ENCODE measurements at regions not wholly inside any gene's neighbourhood (a gene's known extent, or its start where the extent isn't known, plus 50 kb on each side); places are given as distances from the start of the nearest gene placed in this dataset.
"Not testable (repeated sequence)": the region's sequence is repeated elsewhere in the genome, so short reads cannot be mapped to it uniquely, and the experiment has no call there.

DNA sequence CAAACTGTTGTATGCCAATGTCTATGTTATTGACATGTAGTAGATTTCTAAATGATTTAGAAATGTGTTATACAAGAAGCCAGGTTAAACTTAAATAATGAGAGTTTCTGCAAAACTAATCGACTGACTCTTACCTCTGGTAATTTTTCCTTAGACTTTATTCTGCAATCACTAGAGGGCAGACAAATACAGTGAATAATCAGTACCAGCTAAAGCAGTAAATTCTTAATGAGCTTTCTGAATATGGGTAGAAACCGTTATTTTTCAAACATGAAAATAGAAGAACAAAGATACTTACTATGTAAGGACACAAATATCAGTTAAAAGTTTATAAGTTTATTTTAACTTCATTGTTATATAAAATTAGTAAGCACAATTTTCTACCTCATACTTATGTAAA lies 97.9 kb upstream of the RGS1 start:
- peak in 1 of 5 donors; percentile 54 for DNase-seq

DNA sequence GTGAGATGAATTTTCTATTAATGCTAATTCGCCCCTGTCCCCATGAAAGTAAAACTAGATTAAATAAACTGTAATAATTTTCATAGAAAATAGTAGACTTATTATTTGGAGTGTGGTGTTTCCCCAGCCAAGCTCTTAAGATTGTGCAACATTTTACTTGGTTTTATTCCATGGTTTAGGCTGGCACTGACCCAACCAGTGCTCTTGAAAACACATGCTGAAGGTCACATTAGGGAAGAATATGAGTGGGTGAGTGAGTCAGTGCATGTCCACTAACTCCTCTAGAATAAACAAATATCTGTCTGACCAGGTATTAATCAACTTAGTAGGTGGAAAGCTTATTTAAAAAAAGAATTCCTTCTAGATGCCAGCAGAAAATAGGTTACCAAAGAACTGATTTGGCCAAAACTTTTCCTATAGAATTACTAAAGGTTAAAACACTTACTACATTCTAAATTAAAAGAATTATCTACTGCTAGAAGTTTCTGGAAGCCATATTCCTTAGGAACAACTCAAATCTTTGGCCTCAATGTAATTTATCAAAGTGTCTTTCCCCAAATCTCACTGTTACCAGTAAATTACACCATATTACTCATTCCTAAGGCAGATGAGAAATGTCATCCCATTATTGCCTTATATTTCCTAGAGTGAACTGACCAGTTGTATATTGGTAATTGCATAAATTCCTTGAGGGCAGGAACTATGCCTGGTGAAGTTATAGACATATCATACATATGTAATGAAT lies 89.7 kb upstream of the RGS1 start:
- DNase-seq = no peak

DNA sequence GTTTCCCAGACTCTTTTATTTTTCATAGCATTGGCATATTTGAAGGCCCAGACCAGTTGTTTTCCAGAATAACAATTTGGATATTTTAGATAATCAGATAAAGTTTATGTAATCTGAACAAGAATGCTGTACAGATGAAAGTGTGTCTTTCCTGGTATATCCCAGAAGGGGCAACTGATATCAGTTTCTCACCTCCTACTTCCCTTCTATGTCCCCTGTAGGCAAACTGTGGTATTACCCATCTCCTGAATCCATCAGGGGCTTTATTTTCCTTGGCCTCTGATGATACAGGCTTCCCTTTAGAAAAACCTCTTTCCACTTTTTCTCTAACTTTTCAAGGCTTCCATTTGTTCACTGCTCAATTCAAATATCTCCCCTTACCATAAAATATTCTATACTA lies 87.5 kb upstream of the RGS1 start:
- no peak for DNase-seq

DNA sequence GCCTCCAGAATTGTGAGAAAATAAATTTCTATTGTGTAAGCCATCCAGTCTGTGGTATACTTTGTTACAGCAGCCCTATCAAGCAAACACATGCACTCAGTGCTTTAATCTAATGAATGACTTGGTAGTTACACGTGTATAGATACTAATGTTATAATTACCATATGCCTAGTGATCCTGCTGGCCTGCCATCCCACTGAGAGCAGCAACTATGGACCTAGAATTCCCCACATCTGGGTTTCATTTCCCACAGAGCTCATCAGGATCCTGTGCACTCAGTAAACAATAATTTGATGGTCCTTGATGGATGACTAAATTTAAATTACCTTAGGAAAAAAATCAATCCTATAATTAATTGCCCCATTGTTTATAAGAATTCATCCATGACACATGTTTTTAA lies 86.5 kb upstream of the RGS1 start:
- DNase-seq = no peak

DNA sequence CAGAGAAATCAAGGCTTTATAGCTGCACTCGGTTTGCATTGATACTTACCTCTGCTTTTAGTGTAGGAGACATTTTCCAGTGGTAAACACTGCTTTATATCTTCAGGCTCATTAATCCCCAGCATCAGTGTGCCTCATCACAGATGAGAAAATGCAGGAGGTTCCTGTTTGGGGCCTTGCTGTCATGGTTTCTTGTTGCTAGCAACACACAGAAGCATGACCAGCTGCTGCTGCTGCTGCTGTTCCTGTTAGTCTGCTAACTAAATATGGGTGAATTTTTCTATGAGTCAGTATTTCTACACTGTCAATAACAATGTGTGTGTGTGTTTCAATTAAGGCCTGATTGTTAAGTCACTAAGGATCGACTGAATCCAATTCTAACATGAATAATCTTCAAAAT lies 85.8 kb upstream of the RGS1 start:
- peak in 1 of 5 donors; percentile 32 for DNase-seq

DNA sequence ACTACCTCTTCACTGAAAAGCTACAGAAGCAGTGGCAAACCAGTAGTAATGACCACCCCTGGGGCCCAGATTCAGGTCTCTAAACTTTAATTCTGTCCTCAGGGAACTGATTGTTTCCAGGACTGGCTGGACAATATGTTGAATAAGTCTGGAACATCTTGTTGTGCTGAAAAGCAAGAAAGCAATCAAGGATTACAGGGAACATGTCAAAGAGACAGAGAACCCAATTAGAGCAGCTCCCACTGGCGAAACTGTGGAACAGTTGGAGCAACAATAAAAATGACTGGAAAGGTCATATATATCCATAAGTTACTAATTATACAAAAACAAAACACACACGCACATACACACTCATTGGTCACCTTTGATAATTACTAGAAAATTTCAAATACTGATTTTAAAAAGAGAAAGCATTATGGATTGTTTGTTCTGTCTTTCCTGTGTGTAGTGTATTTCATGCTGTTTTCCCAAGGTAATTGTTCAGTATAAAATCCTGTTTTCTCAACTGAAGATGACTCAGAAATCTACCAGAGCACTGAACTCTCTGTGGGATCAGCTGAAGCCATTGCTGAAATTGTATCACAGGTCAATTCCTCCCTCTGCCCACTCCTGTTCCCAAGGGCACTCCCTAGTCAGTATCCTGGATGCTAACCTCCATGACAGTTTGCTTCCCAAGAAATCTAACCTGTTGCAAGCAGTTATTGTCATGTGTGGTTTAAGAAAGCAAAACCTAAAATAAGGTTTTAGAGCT lies 83.6 kb upstream of the RGS1 start:
- DNase-seq = no peak

DNA sequence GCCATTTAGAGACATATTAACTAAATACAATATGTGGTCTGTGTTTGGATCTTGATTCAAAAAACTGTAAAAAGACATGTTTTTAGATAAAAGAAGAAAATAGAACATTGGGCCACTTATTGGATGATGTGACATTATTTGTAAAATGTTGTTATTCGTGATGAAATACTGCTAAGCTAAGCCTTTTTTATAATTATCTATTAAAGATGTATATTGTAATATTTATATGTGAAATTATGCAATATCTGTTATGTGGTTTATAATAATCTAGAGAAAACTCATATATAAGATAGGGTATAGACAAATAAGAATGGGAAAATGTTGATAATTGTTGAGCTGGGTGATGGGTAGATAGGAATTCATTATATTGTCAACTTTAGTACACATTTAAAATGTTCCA lies 82.0 kb upstream of the RGS1 start:
- no peak for DNase-seq

DNA sequence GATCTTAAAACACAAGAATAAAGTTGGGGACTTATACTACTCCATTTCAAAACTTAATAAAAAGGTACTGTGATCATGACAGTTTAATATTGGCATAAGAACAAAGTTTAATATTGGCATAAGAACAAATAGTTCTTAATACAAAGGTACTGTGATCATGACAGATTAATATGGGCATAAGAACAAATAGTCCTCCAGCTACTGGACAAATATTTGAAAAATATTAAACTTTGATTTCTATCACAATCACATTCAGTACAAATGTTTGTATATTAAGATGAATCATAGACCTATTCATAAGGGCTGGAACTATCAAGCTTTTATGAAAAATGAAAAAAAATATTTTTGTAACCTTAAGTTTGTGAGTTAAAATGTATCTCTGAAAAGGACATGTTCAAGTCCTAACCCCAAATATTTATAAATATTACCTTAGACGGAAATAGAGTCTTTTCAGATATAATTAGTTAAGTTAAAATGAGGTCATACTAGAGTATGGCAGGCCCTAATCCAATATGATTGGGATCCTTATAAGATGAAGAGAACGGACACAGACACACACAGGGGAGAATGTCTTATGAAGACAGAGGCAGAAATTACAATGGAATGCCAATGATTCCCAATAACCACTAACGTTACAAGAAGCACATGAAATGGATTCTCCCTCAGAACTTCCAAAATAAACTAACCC lies 79.1 kb upstream of the RGS1 start:
- DNase-seq = no peak

DNA sequence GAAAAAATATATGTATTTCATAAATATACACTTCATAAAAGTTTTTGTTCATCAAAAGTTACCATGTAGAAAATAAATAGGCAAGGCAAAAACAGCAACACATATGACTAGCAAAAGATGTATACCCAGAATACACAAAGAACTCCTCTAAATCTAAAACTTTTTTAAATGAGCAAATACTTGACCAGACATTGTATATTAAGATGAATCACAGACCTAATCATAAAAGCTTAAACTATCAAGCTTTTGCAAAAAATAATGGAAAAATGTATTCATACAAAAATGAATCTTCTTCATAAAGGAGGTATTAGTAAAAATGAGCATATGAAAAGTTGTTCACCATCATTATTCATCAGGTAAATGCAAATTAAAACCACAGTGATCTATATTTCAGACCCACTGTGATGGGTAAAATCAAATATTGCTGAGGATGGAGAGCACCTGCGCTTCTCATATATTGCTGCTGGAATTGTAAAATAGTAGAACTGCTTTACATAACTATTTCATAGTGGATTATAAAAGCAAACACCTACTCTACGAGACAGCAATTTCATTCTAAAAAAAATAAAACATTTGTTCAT lies 78.3 kb upstream of the RGS1 start:
- DNase-seq = no peak

DNA sequence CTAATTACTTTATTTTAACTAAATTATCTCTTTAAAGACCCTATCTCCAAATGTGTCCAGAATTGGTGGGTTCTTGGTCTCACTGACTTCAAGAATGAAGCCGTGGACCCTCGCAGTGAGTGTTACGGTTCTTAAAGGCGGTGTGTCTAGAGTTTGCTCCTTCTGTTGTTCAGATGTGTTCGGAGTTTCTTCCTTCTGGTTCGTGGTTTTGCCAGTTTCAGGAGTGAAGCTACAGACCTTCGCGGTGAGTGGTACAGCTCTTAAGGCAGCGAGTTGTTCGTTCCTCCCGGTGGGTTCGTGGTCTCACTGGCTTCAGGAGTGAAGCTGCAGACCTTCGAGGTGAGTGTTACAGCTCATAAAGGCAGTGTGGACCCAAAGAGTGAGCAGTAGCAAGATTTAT lies 77.5 kb upstream of the RGS1 start:
- DNase-seq = not testable (repeated sequence)

DNA sequence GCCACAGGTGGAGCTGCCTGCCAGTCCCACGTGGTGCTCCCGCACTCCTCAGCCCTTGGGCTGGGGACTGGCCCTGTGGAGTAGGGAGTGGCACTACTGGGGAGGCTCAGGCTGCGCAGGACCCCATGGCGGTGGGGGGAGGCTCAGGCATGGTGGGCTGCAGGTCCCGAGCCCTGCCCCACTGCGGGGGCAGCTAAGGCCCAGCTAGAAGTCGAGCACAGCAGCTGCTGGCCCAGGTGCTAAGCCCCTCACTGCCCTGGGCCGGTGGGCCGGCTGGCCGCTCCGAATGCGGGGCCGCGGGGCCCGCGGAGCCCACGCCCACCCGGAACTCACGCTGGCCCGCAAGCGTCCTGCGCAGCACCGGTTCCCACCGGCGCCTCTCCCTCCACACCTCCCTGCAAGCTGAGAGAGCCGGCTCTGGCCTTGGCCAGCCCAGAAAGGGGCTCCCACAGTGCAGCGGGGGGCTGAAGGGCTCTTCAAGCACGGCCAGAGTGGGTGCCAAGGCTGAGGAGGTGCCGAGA lies 76.5 kb upstream of the RGS1 start:
- DNase-seq = not testable (repeated sequence)

DNA sequence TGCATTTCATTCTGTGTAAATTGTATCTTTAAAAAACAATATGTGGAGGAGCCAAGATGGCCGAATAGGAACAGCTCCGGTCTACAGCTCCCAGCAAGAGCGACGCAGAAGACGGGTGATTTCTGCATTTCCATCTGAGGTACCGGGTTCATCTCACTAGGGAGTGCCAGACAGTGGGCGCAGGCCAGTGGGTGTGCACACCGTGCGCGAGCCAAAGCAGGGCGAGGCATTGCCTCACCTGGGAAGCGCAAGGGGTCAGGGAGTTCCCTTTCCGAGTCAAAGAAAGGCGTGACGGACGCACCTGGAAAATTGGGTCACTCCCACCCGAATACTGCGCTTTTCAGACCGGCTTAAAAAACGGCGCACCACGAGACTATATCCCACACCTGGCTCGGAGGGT lies 75.0 kb upstream of the RGS1 start:
- not testable (repeated sequence) for DNase-seq

DNA sequence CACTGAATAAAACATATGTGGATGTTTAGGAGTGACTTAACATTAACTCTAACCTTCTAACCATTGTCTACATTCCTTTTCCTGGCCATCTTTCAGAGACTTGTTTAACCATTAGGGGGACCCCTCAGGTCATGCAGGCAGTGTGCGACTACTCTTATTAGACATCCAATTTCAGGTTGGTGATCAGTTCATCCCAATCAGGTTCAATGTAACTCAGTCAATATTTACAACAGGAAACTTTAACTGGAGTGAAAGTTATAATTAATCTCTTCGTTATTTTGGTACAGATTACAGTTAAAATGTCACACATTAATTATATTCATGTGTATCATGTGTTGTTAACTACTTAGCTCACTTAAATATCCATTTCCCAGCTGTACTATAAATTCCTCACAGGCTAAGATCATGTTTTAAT lies 68.8 kb upstream of the RGS1 start:
- peak in 1 of 5 donors; percentile 63 for DNase-seq

DNA sequence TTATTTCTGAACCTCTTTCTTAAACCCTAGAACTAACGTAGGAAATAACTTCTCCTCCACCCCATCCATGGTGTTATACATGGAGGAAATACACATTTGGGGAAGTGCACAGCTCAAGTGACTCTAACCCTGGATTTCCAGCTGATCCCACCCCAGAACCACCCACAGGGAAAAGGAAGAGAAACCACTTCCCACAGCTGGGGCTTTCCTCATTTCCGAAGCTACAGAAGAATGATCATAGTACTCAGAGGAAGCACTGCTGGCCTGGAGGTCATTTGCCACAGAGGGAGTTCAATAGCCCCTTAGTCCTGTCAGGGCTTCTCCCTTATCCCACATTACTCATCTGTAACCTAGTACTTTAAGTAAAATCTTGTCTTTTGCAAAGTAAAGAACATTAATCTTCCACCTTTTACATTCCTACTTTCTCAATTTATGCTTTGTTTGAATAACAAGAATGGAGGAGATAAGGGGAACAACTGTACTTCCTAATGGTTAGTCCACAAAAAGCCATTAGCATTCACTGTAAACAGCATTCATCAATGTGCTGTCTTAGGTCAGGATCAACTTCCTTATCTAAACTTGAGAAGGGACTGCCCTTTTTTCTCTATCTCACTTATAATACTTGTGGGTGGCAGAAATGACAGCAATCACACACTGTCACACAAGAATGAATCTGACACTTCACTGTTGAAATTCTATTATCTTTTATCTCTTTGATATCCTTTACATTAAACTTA lies 63.0 kb upstream of the RGS1 start:
- DNase-seq = no peak

DNA sequence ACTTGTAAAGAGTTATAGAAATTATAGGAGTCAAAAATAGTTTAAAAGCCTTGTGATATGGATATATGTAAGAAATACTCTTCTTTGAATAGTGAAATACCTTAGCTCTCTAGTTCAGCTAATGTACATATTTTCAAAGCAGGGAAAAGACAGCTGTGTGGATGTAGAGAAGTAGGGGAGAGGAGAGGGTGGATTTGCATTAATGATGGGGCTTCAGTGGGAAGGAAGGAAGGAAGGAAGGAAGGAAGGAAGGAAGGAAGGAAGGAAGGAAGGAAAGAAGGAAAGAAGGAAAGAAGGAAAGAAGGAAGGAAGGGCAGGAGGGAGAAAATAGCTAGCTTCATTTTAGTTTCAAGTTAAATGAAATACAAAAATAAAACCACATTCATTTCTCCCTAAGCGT lies 62.4 kb upstream of the RGS1 start:
- no peak for DNase-seq

DNA sequence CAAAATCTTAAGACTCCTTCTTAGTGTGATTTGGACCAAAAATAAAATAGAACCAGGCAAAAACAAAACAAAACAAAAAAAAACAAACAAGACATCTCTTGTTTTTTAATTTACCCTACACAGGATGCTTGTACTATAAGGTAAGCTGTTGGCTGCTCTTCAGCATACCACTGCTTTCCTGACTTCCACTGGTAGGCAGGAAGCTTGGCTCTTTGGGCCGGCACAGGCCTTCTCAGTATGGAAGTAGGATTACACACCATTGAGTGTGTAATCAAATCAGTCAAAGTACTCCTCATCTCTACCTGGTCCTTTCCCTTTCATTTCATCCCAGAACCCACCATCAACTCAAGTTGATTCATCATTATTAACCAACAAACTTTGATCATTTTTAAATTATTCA lies 61.9 kb upstream of the RGS1 start:
- DNase-seq = no peak

DNA sequence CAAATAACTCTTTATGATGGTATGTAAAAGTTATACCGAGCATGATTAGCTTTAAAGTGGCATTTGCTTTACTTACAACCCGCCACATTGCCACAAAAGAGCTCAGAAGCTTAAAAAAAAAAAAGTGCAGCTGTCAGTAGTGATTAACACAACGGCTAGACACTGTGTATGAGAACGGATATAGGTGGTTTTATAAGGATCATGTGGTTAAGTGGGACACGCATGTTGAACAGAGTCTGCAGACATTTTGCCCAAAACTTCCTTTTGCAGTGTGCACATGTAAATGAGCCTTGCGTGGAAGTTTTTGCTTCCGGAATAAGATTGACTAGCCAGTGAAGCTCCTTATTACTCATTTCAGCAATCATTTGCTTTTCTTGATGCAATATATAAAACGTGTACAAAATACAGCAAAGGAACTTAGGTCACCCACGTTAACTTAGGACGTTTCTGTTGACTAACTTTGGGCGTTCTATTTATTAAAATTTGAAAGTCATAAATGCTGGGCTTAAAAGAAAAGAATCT lies 58.7 kb upstream of the RGS1 start:
- peak in 4 of 5 donors; percentile 44 to 96 (median 52) for DNase-seq

DNA sequence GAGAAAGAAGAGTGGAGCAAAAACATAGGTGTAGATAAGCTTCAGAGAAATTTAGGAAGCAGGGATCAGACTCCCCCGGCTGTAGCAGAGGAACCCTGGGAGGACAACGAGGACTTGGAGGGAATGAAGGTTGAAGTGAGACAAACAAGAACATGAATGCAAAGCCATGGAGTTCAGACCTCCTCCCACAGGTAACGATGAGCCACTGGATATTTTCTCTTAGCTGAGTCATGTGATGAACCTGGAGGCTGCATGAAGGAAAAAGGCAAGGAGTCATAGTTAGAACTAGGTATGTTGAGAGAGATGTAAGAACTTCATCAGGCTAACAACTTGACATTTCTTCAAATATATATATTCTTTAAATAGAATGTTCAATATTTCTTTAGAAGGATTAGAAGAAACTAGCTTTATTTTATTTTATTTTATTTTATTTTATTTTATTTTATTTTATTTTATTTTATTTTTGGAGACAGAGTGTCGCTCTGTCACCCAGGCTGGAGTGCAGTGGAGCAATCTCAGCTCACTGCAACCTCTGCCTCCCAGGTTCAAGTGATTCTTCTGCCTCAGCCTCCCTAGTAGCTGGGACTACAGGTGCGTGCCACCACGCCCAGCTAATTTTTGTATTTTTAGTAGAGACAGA lies 57.7 kb upstream of the RGS1 start:
- not testable (repeated sequence) for DNase-seq

DNA sequence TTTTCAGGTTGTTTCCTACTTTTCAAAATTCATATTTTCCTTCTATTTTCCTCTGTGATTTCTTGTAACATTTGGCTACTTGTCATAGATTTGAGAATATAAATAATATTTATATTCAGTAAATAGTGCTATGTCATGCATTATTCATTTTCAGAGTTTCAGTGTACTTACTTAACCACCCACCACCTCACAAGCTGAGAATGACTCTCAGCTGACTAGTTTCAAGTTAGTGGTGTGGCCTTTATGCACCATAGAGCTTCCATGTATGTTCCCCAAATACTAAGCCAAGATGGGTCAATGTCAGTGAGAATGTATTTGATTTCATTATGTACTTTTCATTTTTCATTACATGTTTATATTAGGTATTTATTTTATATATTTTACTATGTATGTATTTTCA lies 56.9 kb upstream of the RGS1 start:
- DNase-seq = peak in 1 of 5 donors; percentile 60

DNA sequence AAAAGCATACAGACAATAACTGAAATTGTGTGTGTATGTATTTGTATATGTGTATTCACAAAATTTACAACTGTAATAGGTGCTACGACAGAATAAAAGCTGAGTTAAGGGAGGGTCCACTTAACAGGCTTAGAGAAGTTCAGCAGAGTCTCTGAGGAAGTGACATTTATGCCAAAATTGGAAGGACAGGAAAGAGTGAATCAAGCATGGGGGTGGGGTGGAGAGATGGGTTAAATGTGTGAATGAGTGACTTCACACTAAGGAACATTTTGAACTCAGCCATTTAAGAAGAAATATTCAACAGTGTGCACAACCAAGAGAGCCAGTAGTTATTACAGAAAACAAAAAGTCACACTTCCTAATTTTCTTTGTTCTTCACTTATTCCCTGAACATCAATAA lies 53.8 kb upstream of the RGS1 start:
- peak in 1 of 5 donors; percentile 8 for DNase-seq

DNA sequence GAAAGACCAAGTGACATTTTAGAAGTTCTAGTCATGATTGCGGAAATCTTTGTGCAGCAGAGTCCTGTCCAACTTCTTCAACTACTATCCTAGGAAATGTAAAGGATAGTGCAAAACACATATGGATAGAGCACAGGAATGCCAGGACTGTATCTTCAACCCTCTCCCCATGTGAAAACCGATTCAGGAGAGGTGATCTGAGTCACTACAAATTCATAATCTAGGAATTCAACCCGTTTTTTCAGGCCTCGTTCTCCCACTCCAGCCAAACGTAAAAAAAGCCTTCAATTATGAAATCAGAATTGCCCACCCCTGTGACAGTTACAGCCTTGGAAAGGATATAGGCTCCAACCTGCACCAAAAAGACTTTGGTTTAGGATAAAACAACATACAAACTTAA lies 52.9 kb upstream of the RGS1 start:
- DNase-seq = no peak

DNA sequence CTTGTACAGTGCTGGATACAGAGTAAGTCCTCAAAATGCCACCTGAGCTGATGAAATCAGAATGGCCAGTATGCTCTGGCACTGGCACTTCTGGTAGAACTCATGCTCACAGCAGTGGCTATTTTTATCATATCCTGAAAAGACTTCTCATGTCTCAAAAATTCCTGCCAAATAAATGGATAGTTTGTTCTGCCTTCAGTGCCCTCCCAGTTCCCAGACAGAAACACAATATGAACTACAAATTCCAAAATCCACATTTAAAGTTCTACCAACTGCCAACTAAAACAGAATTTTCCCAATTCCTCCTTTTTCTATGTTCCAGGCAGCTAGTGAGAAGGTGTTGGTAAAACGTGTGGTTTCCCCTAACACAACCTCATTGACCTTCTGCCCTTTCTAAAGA lies 51.4 kb upstream of the RGS1 start:
- DNase-seq = no peak
